HCT116 (cell line): ENCODE measurements at regions not wholly inside any gene's neighbourhood (a gene's known extent, or its start where the extent isn't known, plus 50 kb on each side); places are given as distances from the start of the nearest gene placed in this dataset.

Experiments
- CBX3 ChIP-seq: IDR thresholded peaks from 2 replicates; pipeline ENCODE4 v1.6.1; 2012; ENCODE audit warnings: low read depth
- EZH2 ChIP-seq: fragments of 200-600 bp; sonication (generic); IDR thresholded peaks from 2 replicates; pipeline ENCODE4 v1.6.1; 2017; ENCODE audit warnings: antibody characterized with exemption, mixed run types
- POLR2AphosphoS5 ChIP-seq: IDR thresholded peaks from 2 replicates; pipeline ENCODE4 v1.6.1; 2011; ENCODE audit warnings: mild to moderate bottlenecking, low read depth, low read length, moderate library complexity
- RAD21 ChIP-seq: IDR thresholded peaks from 2 replicates; pipeline ENCODE4 v1.6.1; 2012; ENCODE audit warnings: low read depth, mild to moderate bottlenecking
- TF ChIP-seq, protein P1 (sequence below), 3 experiments: fragments of 200-600 bp in 1 of 3; sonication (generic) in 1 of 3; IDR thresholded peaks in 2 of 3; conservative IDR thresholded peaks in 1 of 3; 2 replicates each; pipeline ENCODE4 v1.5.1; 2012 to 2017; ENCODE audit warnings: low read depth in 2 of 3, low read length in 2 of 3, antibody characterized with exemption in 1 of 3, borderline replicate concordance in 1 of 3, control low read depth in 1 of 3, mild to moderate bottlenecking in 1 of 3, mixed read lengths in 1 of 3, mixed run types in 1 of 3, moderate library complexity in 1 of 3; ENCODE audit not compliant: insufficient read depth in 1 of 3
- TF ChIP-seq, protein P2 (sequence below): IDR thresholded peaks from 2 replicates; pipeline ENCODE4 v1.6.1; 2012

DNA sequence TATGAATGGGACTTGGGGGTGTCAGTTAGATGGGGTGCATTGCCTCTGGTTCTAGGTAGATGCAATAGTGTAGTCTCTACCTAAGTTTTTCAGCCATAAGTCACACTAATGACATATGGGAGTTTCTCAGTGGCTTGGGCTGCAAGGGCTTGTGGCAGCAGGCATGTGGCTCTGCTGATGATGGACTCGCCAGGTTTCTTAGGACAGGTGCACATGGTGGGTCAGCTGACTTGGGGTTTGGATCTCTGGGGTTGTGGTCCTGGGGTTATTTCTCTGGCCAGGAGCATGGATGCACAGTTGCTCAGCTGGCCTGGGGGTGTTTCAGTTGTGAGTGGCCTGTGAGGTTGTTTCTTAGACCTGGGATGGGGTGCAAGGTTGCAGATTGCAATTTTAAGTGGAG is 120.0 kb upstream of the DCBLD2 start:
- no peak for TF ChIP-seq RAD21
- no peak for TF ChIP-seq POLR2AphosphoS5
- TF ChIP-seq, protein P1, sequence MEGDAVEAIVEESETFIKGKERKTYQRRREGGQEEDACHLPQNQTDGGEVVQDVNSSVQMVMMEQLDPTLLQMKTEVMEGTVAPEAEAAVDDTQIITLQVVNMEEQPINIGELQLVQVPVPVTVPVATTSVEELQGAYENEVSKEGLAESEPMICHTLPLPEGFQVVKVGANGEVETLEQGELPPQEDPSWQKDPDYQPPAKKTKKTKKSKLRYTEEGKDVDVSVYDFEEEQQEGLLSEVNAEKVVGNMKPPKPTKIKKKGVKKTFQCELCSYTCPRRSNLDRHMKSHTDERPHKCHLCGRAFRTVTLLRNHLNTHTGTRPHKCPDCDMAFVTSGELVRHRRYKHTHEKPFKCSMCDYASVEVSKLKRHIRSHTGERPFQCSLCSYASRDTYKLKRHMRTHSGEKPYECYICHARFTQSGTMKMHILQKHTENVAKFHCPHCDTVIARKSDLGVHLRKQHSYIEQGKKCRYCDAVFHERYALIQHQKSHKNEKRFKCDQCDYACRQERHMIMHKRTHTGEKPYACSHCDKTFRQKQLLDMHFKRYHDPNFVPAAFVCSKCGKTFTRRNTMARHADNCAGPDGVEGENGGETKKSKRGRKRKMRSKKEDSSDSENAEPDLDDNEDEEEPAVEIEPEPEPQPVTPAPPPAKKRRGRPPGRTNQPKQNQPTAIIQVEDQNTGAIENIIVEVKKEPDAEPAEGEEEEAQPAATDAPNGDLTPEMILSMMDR (IDR thresholded peaks at IDR 0.05 in 2 of 3, conservative IDR thresholded peaks at IDR 0.05 in 1 of 3; ENCODE audit: borderline replicate concordance in 1 of 3, insufficient read depth in 1 of 3, low read depth in 2 of 3, low read length in 2 of 3), result no peak
- TF ChIP-seq CBX3, result no peak
- TF ChIP-seq, protein P2, sequence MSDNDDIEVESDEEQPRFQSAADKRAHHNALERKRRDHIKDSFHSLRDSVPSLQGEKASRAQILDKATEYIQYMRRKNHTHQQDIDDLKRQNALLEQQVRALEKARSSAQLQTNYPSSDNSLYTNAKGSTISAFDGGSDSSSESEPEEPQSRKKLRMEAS, result no peak
- TF ChIP-seq EZH2, result no peak
